Amniotic epithelial cell (primary cell): ENCODE measurements at regions not wholly inside any gene's neighbourhood (a gene's known extent, or its start where the extent isn't known, plus 50 kb on each side); places are given as distances from the start of the nearest gene placed in this dataset.
"Not testable (repeated sequence)": the region's sequence is repeated elsewhere in the genome, so short reads cannot be mapped to it uniquely, and the experiment has no call there.

Experiments
- DNase-seq: peaks from one replicate; pipeline ENCODE4 v3.0.0-alpha.2; 2010; ENCODE audit warnings: low read depth

- no peak for DNase-seq
These were observed 138.4 kb downstream of the ELOVL4 start for GRCh38 chr6:79808921-79809320.

- DNase-seq: not testable (repeated sequence)
These were observed 140.7 kb downstream of the ELOVL4 start for GRCh38 chr6:79806661-79807060.

GRCh38 chr6:79804732-79805131, 142.6 kb downstream of the ELOVL4 start:
- DNase-seq: no peak

GRCh38 chr6:79803917-79804316, 143.4 kb downstream of the ELOVL4 start:
- no peak for DNase-seq

GRCh38 chr6:79802657-79803300, 144.6 kb downstream of the ELOVL4 start:
- no peak for DNase-seq

- no peak for DNase-seq
These were observed 146.0 kb downstream of the ELOVL4 start for GRCh38 chr6:79801362-79801761.

GRCh38 chr6:79798841-79799240, 148.5 kb downstream of the ELOVL4 start:
- no peak for DNase-seq

GRCh38 chr6:79797912-79798311, 149.4 kb downstream of the ELOVL4 start:
- DNase-seq: no peak

- no peak for DNase-seq
These were observed 150.1 kb downstream of the ELOVL4 start for GRCh38 chr6:79797163-79797764.

GRCh38 chr6:79796197-79796596, 151.2 kb downstream of the ELOVL4 start:
- no peak for DNase-seq

GRCh38 chr6:79789896-79790295, 157.5 kb downstream of the ELOVL4 start:
- no peak for DNase-seq

GRCh38 chr6:79788756-79789155, 157.6 kb downstream of the SH3BGRL2 start:
- no peak for DNase-seq

GRCh38 chr6:79787626-79788025, 156.5 kb downstream of the SH3BGRL2 start:
- no peak for DNase-seq

- no peak for DNase-seq
These were observed 153.2 kb downstream of the SH3BGRL2 start for GRCh38 chr6:79784395-79784753.

GRCh38 chr6:79783670-79784394, 152.7 kb downstream of the SH3BGRL2 start:
- no peak for DNase-seq

GRCh38 chr6:79782792-79783580, 151.9 kb downstream of the SH3BGRL2 start:
- no peak for DNase-seq

- no peak for DNase-seq
These were observed 150.8 kb downstream of the SH3BGRL2 start for GRCh38 chr6:79781916-79782315.

- no peak for DNase-seq
These were observed 149.8 kb downstream of the SH3BGRL2 start for GRCh38 chr6:79780881-79781280.

GRCh38 chr6:79778816-79779215, 147.7 kb downstream of the SH3BGRL2 start:
- DNase-seq: no peak

GRCh38 chr6:79777713-79778579, 146.8 kb downstream of the SH3BGRL2 start:
- DNase-seq: peak; percentile 27

GRCh38 chr6:79776076-79776475, 144.9 kb downstream of the SH3BGRL2 start:
- DNase-seq: no peak

- no peak for DNase-seq
These were observed 144.1 kb downstream of the SH3BGRL2 start for GRCh38 chr6:79775222-79775621.
